A673 (cell line): ENCODE measurements at regions not wholly inside any gene's neighbourhood (a gene's known extent, or its start where the extent isn't known, plus 50 kb on each side); places are given as distances from the start of the nearest gene placed in this dataset.

ENCODE experiments used
- CTCF ChIP-seq: fragments of 300-800, 200-600 bp; sonication (generic); conservative IDR thresholded peaks from 2 replicates; pipeline ENCODE4 v1.5.1; 2017; ENCODE audit warnings: low read depth, mild to moderate bottlenecking, antibody characterized with exemption, low read length, moderate library complexity, mixed read lengths
- EZH2 ChIP-seq: fragments of 200-600 bp; sonication (generic); IDR thresholded peaks from 2 replicates; pipeline ENCODE4 v1.6.1; 2017; ENCODE audit warnings: borderline replicate concordance, low read depth, mild to moderate bottlenecking, mixed read lengths, antibody characterized with exemption, low read length; ENCODE audit not compliant: poor library complexity, severe bottlenecking

- TF ChIP-seq CTCF, result no peak
- TF ChIP-seq EZH2, result no peak
Measured at GRCh38 chr2:2985020-2985419, 392.6 kb downstream of the EIPR1 start.
